HFFc6 (cell line): ENCODE measurements at regions not wholly inside any gene's neighbourhood (a gene's known extent, or its start where the extent isn't known, plus 50 kb on each side); places are given as distances from the start of the nearest gene placed in this dataset.

Experiments
- DNase-seq: peaks from one replicate; pipeline ENCODE4 v3.0.0-alpha.2; 2018
- H3K27ac Mint-ChIP-seq: 2 replicates; pipeline ENCODE4 v1.8.0; 2020; ENCODE audit warnings: mild to moderate bottlenecking, mixed read lengths
- H3K27me3 Mint-ChIP-seq: 2 replicates; pipeline ENCODE4 v1.8.0; 2021; ENCODE audit warnings: mild to moderate bottlenecking, moderate library complexity, mixed read lengths; ENCODE audit not compliant: insufficient read depth
- H3K36me3 Mint-ChIP-seq: 2 replicates; pipeline ENCODE4 v1.8.0; 2021; ENCODE audit warnings: low read depth, mixed read lengths
- H3K4me1 Mint-ChIP-seq: 2 replicates; pipeline ENCODE4 v1.8.0; 2020; ENCODE audit warnings: low read depth, mixed read lengths
- H3K4me3 Mint-ChIP-seq: 2 replicates; pipeline ENCODE4 v1.8.0; 2020; ENCODE audit warnings: mild to moderate bottlenecking, moderate library complexity, mixed read lengths
- H3K9me3 Mint-ChIP-seq: 2 replicates; pipeline ENCODE4 v1.8.0; 2020; ENCODE audit warnings: mild to moderate bottlenecking, mixed read lengths
- CTCF ChIP-seq: fragments of 200-600 bp; sonication (generic); IDR thresholded peaks from 2 replicates; pipeline ENCODE4 v1.5.0; 2021; ENCODE audit warnings: antibody characterized with exemption, mild to moderate bottlenecking

GRCh38 chr17:74149597-74150427, 53.7 kb upstream of the RPL38 start:
- DNase-seq, result no peak
- H3K27ac Mint-ChIP-seq, result no peak overlapping the region
- H3K4me1 Mint-ChIP-seq, result no peaks in the 10 kb centered on the region
- peaks cover 19% of the 10 kb centered on the region; the same call in 1 of the 2 replicates for H3K36me3 Mint-ChIP-seq
- no peaks in the 10 kb centered on the region; the same call in 1 of the 2 replicates for H3K27me3 Mint-ChIP-seq
- peaks cover 69% of the 10 kb centered on the region for H3K9me3 Mint-ChIP-seq
- no peak for TF ChIP-seq CTCF
- H3K4me3 Mint-ChIP-seq, result no peak overlapping the region

GRCh38 chr17:74150428-74151025, 53.0 kb upstream of the RPL38 start:
- peaks cover 19% of the 10 kb centered on the region; the same call in 1 of the 2 replicates for H3K36me3 Mint-ChIP-seq
- no peaks in the 10 kb centered on the region; the same call in 1 of the 2 replicates for H3K27me3 Mint-ChIP-seq
- no peak overlapping the region for H3K4me3 Mint-ChIP-seq
- no peak for TF ChIP-seq CTCF
- H3K4me1 Mint-ChIP-seq, result no peaks in the 10 kb centered on the region
- no peak for DNase-seq
- no peak overlapping the region for H3K27ac Mint-ChIP-seq
- H3K9me3 Mint-ChIP-seq, result peaks cover 73% of the 10 kb centered on the region

- H3K27me3 Mint-ChIP-seq, result no peaks in the 10 kb centered on the region
- DNase-seq, result no peak
- TF ChIP-seq CTCF, result no peak
- H3K4me1 Mint-ChIP-seq, result no peaks in the 10 kb centered on the region
- H3K36me3 Mint-ChIP-seq, result peaks cover 12% of the 10 kb centered on the region; the same call in 1 of the 2 replicates
- H3K9me3 Mint-ChIP-seq, result peaks cover 69% of the 10 kb centered on the region
- no peak overlapping the region for H3K27ac Mint-ChIP-seq
- no peak overlapping the region for H3K4me3 Mint-ChIP-seq
Measured at GRCh38 chr17:74151551-74152315, 51.7 kb upstream of the RPL38 start.

- DNase-seq, result no peak
- H3K27ac Mint-ChIP-seq, result no peak overlapping the region
- no peaks in the 10 kb centered on the region for H3K27me3 Mint-ChIP-seq
- H3K4me1 Mint-ChIP-seq, result no peaks in the 10 kb centered on the region
- H3K36me3 Mint-ChIP-seq, result peaks cover 7% of the 10 kb centered on the region; the same call in 1 of the 2 replicates
- no peak overlapping the region for H3K4me3 Mint-ChIP-seq
- TF ChIP-seq CTCF, result no peak
- peaks cover 60% of the 10 kb centered on the region for H3K9me3 Mint-ChIP-seq
Measured at GRCh38 chr17:74152591-74153455, 50.7 kb upstream of the RPL38 start.

GRCh38 chr17:74153456-74153810, 50.0 kb upstream of the RPL38 start:
- no peak for DNase-seq
- Mint-ChIP-seq H3K4me1 (no peaks in the 10 kb centered on the region), H3K9me3 (peaks cover 56% of the 10 kb centered on the region), H3K36me3 (peaks cover 7% of the 10 kb centered on the region; the same call in 1 of the 2 replicates), H3K27ac (no peak overlapping the region), H3K27me3 (no peaks in the 10 kb centered on the region), H3K4me3 (no peak overlapping the region)
- TF ChIP-seq CTCF, result no peak
